ENCODE measurements at regions not wholly inside any gene's neighbourhood (a gene's known extent, or its start where the extent isn't known, plus 50 kb on each side); places are given as distances from the start of the nearest gene placed in this dataset.

GRCh38 chr5:139733698-139734538, 61.7 kb upstream of the PSD2 start:
- ATAC-seq, result no peak
- no peak overlapping the region for H3K4me3 Mint-ChIP-seq
- H3K27ac Mint-ChIP-seq, result no peak overlapping the region

GRCh38 chr5:139734539-139734916, 61.1 kb upstream of the PSD2 start:
- H3K27me3 Mint-ChIP-seq, result no peaks in the 10 kb centered on the region
- no peaks in the 10 kb centered on the region for H3K9me3 Mint-ChIP-seq
- H3K4me3 Mint-ChIP-seq, result no peak overlapping the region
- H3K4me1 Mint-ChIP-seq, result peaks cover under 1% of the 10 kb centered on the region
- DNase-seq, result no peak
- no peak for ATAC-seq
- H3K27ac Mint-ChIP-seq, result no peak overlapping the region
- H3K36me3 Mint-ChIP-seq (ENCODE audit: low read depth), result no peaks in the 10 kb centered on the region

More at GRCh38 chr5:139733698-139734538, 61.7 kb upstream of the PSD2 start:
- Mint-ChIP-seq H3K27me3 (no peaks in the 10 kb centered on the region), H3K36me3 (ENCODE audit: low read depth) (no peaks in the 10 kb centered on the region), H3K9me3 (no peaks in the 10 kb centered on the region), H3K4me1 (no peaks in the 10 kb centered on the region)
- DNase-seq, result no peak

GRCh38 chr5:139738193-139739149, 57.1 kb upstream of the PSD2 start:
- Mint-ChIP-seq H3K4me1 (peaks cover 11% of the 10 kb centered on the region), H3K27ac (no peak overlapping the region), H3K36me3 (ENCODE audit: low read depth) (no peaks in the 10 kb centered on the region), H3K27me3 (no peaks in the 10 kb centered on the region), H3K4me3 (no peak overlapping the region), H3K9me3 (no peaks in the 10 kb centered on the region)
- no peak for DNase-seq
- ATAC-seq, result no peak

GRCh38 chr5:139739150-139739974, 56.2 kb upstream of the PSD2 start:
- no peak for ATAC-seq
- DNase-seq, result no peak
- Mint-ChIP-seq H3K4me3 (no peak overlapping the region), H3K36me3 (ENCODE audit: low read depth) (no peaks in the 10 kb centered on the region), H3K27ac (no peak overlapping the region), H3K27me3 (no peaks in the 10 kb centered on the region), H3K9me3 (no peaks in the 10 kb centered on the region), H3K4me1 (peaks cover 16% of the 10 kb centered on the region)

GRCh38 chr5:139740138-139740991, 55.2 kb upstream of the PSD2 start:
- no peak overlapping the region for H3K27ac Mint-ChIP-seq
- no peak overlapping the region for H3K4me3 Mint-ChIP-seq
- H3K27me3 Mint-ChIP-seq, result no peaks in the 10 kb centered on the region
- DNase-seq (no peak), ATAC-seq (no peak)
- peaks cover 25% of the 10 kb centered on the region for H3K4me1 Mint-ChIP-seq
- no peaks in the 10 kb centered on the region for H3K36me3 Mint-ChIP-seq (ENCODE audit: low read depth)
- no peaks in the 10 kb centered on the region for H3K9me3 Mint-ChIP-seq

- no peak overlapping the region for H3K27ac Mint-ChIP-seq
- no peak for DNase-seq
- no peak overlapping the region for H3K4me3 Mint-ChIP-seq
- peaks cover 33% of the 10 kb centered on the region for H3K4me1 Mint-ChIP-seq
- no peaks in the 10 kb centered on the region for H3K9me3 Mint-ChIP-seq
- H3K27me3 Mint-ChIP-seq, result no peaks in the 10 kb centered on the region
- no peaks in the 10 kb centered on the region for H3K36me3 Mint-ChIP-seq (ENCODE audit: low read depth)
- ATAC-seq, result no peak
Measured at GRCh38 chr5:139740992-139741672, 54.5 kb upstream of the PSD2 start.

GRCh38 chr5:139741823-139742172, 53.8 kb upstream of the PSD2 start:
- Mint-ChIP-seq H3K27me3 (no peaks in the 10 kb centered on the region), H3K4me3 (no peak overlapping the region), H3K9me3 (no peaks in the 10 kb centered on the region), H3K27ac (no peak overlapping the region), H3K4me1 (peaks cover 36% of the 10 kb centered on the region), H3K36me3 (ENCODE audit: low read depth) (no peaks in the 10 kb centered on the region)
- DNase-seq (no peak), ATAC-seq (no peak)

- Mint-ChIP-seq H3K27ac (no peak overlapping the region), H3K4me3 (no peak overlapping the region), H3K36me3 (ENCODE audit: low read depth) (no peaks in the 10 kb centered on the region), H3K27me3 (peaks cover 2% of the 10 kb centered on the region), H3K9me3 (no peaks in the 10 kb centered on the region), H3K4me1 (peaks cover 42% of the 10 kb centered on the region)
- ATAC-seq (no peak), DNase-seq (no peak)
Measured at GRCh38 chr5:139742173-139742903, 53.3 kb upstream of the PSD2 start.

- no peak overlapping the region for H3K4me3 Mint-ChIP-seq
- H3K36me3 Mint-ChIP-seq (ENCODE audit: low read depth), result no peaks in the 10 kb centered on the region
- H3K27me3 Mint-ChIP-seq, result peaks cover 4% of the 10 kb centered on the region
- DNase-seq, result no peak
- H3K9me3 Mint-ChIP-seq, result no peaks in the 10 kb centered on the region
- ATAC-seq, result no peak
- peaks cover 46% of the 10 kb centered on the region for H3K4me1 Mint-ChIP-seq
- H3K27ac Mint-ChIP-seq, result no peak overlapping the region
Measured at GRCh38 chr5:139743001-139743771, 52.4 kb upstream of the PSD2 start.

- no peak overlapping the region for H3K4me3 Mint-ChIP-seq
- H3K4me1 Mint-ChIP-seq, result peaks cover 52% of the 10 kb centered on the region
- ATAC-seq (no peak), DNase-seq (no peak)
- H3K27ac Mint-ChIP-seq, result no peak overlapping the region
- no peaks in the 10 kb centered on the region for H3K36me3 Mint-ChIP-seq (ENCODE audit: low read depth)
- peaks cover 8% of the 10 kb centered on the region for H3K27me3 Mint-ChIP-seq
- H3K9me3 Mint-ChIP-seq, result no peaks in the 10 kb centered on the region
Measured at GRCh38 chr5:139743804-139744203, 51.8 kb upstream of the PSD2 start.

- Mint-ChIP-seq H3K27ac (no peak overlapping the region), H3K4me3 (no peak overlapping the region), H3K4me1 (peaks cover 56% of the 10 kb centered on the region), H3K36me3 (ENCODE audit: low read depth) (no peaks in the 10 kb centered on the region), H3K27me3 (peaks cover 14% of the 10 kb centered on the region), H3K9me3 (no peaks in the 10 kb centered on the region)
- no peak for ATAC-seq
- DNase-seq, result no peak
Measured at GRCh38 chr5:139744471-139745131, 51.0 kb upstream of the PSD2 start.
